ENCODE measurements at regions not wholly inside any gene's neighbourhood (a gene's known extent, or its start where the extent isn't known, plus 50 kb on each side); places are given as distances from the start of the nearest gene placed in this dataset.

DNA sequence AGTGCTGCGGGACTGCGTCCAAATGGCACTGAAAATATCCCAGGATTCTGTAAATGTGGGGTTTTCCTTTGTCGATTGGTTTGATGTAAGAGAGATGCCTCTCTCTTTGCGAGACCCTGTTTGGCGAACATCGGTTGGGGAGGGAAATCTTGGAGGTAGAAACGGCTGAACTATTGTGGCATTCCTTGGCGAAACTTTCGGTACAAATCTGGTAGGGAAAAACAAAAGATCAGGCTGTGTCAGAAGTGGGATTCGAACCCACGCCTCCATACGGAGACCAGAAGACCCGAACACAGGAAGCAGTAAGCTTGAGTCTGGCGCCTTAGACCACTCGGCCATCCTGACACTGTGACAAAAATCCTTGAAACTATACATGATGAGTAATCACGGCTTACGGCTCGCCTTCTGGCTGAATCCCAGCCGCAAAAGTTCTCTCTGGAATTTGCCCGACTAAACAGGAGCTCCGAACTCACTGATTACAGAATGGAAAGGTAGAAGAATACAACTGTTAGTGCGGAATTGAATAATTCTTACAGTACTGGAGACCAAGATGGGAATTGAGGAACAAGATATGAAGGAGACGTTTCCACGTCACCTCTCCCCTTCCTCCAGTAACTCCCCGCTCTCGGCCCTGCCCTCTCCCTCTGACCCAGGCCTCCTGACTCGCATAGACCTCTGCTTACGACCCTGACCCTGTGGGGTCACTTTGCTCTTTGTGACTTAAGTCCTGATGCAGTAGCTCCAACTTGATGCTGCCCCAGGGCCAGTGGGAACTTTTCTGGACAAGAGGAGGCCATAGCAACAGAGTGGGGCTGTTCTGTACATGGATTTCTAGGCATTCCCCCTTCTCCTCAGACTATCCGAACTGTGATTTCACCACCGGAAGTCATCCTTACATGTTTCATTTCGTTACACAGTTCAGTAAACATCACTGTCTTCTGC is 132.8 kb upstream of the ZNF184 start (continued):
- TF ChIP-seq, protein P1, sequence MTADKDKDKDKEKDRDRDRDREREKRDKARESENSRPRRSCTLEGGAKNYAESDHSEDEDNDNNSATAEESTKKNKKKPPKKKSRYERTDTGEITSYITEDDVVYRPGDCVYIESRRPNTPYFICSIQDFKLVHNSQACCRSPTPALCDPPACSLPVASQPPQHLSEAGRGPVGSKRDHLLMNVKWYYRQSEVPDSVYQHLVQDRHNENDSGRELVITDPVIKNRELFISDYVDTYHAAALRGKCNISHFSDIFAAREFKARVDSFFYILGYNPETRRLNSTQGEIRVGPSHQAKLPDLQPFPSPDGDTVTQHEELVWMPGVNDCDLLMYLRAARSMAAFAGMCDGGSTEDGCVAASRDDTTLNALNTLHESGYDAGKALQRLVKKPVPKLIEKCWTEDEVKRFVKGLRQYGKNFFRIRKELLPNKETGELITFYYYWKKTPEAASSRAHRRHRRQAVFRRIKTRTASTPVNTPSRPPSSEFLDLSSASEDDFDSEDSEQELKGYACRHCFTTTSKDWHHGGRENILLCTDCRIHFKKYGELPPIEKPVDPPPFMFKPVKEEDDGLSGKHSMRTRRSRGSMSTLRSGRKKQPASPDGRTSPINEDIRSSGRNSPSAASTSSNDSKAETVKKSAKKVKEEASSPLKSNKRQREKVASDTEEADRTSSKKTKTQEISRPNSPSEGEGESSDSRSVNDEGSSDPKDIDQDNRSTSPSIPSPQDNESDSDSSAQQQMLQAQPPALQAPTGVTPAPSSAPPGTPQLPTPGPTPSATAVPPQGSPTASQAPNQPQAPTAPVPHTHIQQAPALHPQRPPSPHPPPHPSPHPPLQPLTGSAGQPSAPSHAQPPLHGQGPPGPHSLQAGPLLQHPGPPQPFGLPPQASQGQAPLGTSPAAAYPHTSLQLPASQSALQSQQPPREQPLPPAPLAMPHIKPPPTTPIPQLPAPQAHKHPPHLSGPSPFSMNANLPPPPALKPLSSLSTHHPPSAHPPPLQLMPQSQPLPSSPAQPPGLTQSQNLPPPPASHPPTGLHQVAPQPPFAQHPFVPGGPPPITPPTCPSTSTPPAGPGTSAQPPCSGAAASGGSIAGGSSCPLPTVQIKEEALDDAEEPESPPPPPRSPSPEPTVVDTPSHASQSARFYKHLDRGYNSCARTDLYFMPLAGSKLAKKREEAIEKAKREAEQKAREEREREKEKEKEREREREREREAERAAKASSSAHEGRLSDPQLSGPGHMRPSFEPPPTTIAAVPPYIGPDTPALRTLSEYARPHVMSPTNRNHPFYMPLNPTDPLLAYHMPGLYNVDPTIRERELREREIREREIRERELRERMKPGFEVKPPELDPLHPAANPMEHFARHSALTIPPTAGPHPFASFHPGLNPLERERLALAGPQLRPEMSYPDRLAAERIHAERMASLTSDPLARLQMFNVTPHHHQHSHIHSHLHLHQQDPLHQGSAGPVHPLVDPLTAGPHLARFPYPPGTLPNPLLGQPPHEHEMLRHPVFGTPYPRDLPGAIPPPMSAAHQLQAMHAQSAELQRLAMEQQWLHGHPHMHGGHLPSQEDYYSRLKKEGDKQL (CRISPR knock-in tag; IDR thresholded peaks at IDR 0.05; ENCODE audit: low read depth), result no peak
- TF ChIP-seq, protein P2, sequence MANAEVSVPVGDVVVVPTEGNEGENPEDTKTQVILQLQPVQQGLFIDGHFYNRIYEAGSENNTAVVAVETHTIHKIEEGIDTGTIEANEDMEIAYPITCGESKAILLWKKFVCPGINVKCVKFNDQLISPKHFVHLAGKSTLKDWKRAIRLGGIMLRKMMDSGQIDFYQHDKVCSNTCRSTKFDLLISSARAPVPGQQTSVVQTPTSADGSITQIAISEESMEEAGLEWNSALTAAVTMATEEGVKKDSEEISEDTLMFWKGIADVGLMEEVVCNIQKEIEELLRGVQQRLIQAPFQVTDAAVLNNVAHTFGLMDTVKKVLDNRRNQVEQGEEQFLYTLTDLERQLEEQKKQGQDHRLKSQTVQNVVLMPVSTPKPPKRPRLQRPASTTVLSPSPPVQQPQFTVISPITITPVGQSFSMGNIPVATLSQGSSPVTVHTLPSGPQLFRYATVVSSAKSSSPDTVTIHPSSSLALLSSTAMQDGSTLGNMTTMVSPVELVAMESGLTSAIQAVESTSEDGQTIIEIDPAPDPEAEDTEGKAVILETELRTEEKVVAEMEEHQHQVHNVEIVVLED (CRISPR knock-in tag; IDR thresholded peaks at IDR 0.05; ENCODE audit: borderline replicate concordance), result no peak
- TF ChIP-seq, protein P3, sequence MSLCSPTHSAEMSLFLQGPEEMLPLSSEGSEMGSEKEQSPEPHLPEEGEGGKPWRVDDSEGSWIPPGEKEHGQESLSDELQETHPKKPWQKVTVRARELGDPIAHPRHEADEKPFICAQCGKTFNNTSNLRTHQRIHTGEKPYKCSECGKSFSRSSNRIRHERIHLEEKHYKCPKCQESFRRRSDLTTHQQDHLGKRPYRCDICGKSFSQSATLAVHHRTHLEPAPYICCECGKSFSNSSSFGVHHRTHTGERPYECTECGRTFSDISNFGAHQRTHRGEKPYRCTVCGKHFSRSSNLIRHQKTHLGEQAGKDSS (CRISPR knock-in tag; IDR thresholded peaks at IDR 0.05; ENCODE audit: borderline replicate concordance, low read depth), result no peak
- TF ChIP-seq ELF3 (CRISPR knock-in tag; IDR thresholded peaks at IDR 0.05) (0 out of 2 replicates have a peak, but pooled peaks have one; percentile 17), ZNF766 (CRISPR knock-in tag; IDR thresholded peaks at IDR 0.05; ENCODE audit: borderline replicate concordance) (no peak), ZNF337 (CRISPR knock-in tag; IDR thresholded peaks at IDR 0.05; ENCODE audit: borderline replicate concordance, low read depth) (no peak), ASH2L (IDR thresholded peaks at IDR 0.05; ENCODE audit: insufficient read length, low read depth, low read length) (peak; percentile 34), NCOA2 (CRISPR knock-in tag; IDR thresholded peaks at IDR 0.05) (peak; percentile 34; the same call in 1 of the 2 replicates), ZNF746 (CRISPR knock-in tag; IDR thresholded peaks at IDR 0.05) (peak; percentile 36; the same call in 1 of the 2 replicates), KLF15 (CRISPR knock-in tag; IDR thresholded peaks at IDR 0.05; ENCODE audit: borderline replicate concordance) (no peak), KAT8 (CRISPR knock-in tag; IDR thresholded peaks at IDR 0.05) (peak; percentile 9; the same call in 1 of the 2 replicates), HDAC1 (CRISPR knock-in tag; IDR thresholded peaks at IDR 0.05) (no peak), ZNF772 (CRISPR knock-in tag; IDR thresholded peaks at IDR 0.05) (0 out of 2 replicates have a peak, but pooled peaks have one; percentile 43), MATR3 (CRISPR knock-in tag; IDR thresholded peaks at IDR 0.05) (no peak), ZNF644 (CRISPR knock-in tag; IDR thresholded peaks at IDR 0.05; ENCODE audit: low read depth) (no peak)
- TF ChIP-seq, protein P4, sequence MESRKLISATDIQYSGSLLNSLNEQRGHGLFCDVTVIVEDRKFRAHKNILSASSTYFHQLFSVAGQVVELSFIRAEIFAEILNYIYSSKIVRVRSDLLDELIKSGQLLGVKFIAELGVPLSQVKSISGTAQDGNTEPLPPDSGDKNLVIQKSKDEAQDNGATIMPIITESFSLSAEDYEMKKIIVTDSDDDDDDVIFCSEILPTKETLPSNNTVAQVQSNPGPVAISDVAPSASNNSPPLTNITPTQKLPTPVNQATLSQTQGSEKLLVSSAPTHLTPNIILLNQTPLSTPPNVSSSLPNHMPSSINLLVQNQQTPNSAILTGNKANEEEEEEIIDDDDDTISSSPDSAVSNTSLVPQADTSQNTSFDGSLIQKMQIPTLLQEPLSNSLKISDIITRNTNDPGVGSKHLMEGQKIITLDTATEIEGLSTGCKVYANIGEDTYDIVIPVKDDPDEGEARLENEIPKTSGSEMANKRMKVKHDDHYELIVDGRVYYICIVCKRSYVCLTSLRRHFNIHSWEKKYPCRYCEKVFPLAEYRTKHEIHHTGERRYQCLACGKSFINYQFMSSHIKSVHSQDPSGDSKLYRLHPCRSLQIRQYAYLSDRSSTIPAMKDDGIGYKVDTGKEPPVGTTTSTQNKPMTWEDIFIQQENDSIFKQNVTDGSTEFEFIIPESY (CRISPR knock-in tag; IDR thresholded peaks at IDR 0.05), result peak; percentile 36; the same call in 1 of the 2 replicates

All from HepG2 (cell line).